ENCODE measurements at regions not wholly inside any gene's neighbourhood (a gene's known extent, or its start where the extent isn't known, plus 50 kb on each side); places are given as distances from the start of the nearest gene placed in this dataset.

DNA sequence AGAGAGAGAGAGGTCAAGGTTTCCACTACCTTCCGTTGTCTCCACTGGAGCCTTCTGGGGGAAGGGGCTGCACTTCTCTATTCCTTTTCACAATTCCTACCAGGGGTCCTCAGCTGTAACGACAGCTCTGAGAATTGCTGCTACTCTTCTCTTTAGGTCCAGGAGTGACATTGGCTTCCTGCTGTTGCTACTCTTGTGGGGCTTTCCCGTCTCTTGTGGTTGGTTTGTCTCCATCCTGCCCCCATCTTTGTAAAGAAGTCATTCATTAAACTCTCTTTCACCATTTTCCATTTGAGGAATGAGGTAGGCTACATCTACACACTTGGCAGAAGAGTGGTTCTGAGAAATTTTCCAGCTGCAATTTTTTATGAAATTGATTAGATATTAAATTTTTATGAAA, 238.8 kb upstream of the LYZL1 start:
- intact Hi-C loops (cut with micrococcal nuclease), result no loop called here
- H2AFZ ChIP-seq (ENCODE audit: low read depth, low read length, poor library complexity, severe bottlenecking), result no peak overlapping the region
- no peak overlapping the region for H3K27ac ChIP-seq (ENCODE audit: low read depth, low read length)
- H4K20me1 ChIP-seq (ENCODE audit: insufficient read depth), result no peaks in the 10 kb centered on the region
- no peaks in the 10 kb centered on the region; the same call in 1 of the 2 replicates for H3K27me3 ChIP-seq (ENCODE audit: insufficient read depth, low read length)
- no peaks in the 10 kb centered on the region for H3K79me2 ChIP-seq (ENCODE audit: insufficient read depth, low read length)
- ATAC-seq (no peak), DNase-seq (ENCODE audit: low read depth, low spot score) (no peak)
- no peak overlapping the region for H3K4me2 ChIP-seq (ENCODE audit: low read length)
- RAD21 ChIA-PET (ENCODE audit: low non-redundant PET in 1 of 2, low total read pairs in 2 of 2, uncharacterized antibody in 2 of 2, unreplicated experiment in 2 of 2), result no interaction called here
- CTCF ChIA-PET, result no interaction called here
- H3K4me1 ChIP-seq (ENCODE audit: control insufficient read depth in 1 of 2, insufficient read depth in 2 of 2, low read length in 2 of 2), result no peaks in the 10 kb centered on the region
- POLR2A ChIA-PET, result no interaction called here
- no peak overlapping the region for H3K4me3 ChIP-seq (replicated peaks in 1 of 2; ENCODE audit: low read depth in 1 of 2, low read length in 2 of 2)
- no peak overlapping the region for H3K9ac ChIP-seq (ENCODE audit: low read length)
- no peaks in the 10 kb centered on the region for H3K9me2 ChIP-seq (ENCODE audit: insufficient read depth)
- H3K36me3 ChIP-seq (ENCODE audit: control insufficient read depth in 1 of 2, insufficient read depth in 2 of 2, low read length in 2 of 2), result no peaks in the 10 kb centered on the region
- TF ChIP-seq SP1 (IDR thresholded peaks at IDR 0.05; ENCODE audit: low read depth), result no peak
- TF ChIP-seq EGR1 (IDR thresholded peaks at IDR 0.05; ENCODE audit: low read depth), result no peak
- TF ChIP-seq SIN3A (IDR thresholded peaks at IDR 0.05; ENCODE audit: low read depth), result no peak
- no peak for TF ChIP-seq POLR2AphosphoS5 (IDR thresholded peaks at IDR 0.05; ENCODE audit: low read depth, low read length)
- TF ChIP-seq EZH2phosphoT487 (IDR thresholded peaks at IDR 0.05; ENCODE audit: borderline replicate concordance), result no peak
- TF ChIP-seq RAD21 (IDR thresholded peaks at IDR 0.05; ENCODE audit: low read depth), result no peak
- no peak for TF ChIP-seq ZFX (IDR thresholded peaks at IDR 0.05)
- no peak for TF ChIP-seq TCF7L2 (IDR thresholded peaks at IDR 0.05; ENCODE audit: borderline replicate concordance, extremely low read depth, insufficient read depth, insufficient read length)
- TF ChIP-seq ELF1 (IDR thresholded peaks at IDR 0.05; ENCODE audit: borderline replicate concordance, low read depth), result no peak
- TF ChIP-seq MAX (IDR thresholded peaks at IDR 0.05), result no peak
- TF ChIP-seq POLR2A (IDR thresholded peaks at IDR 0.05; ENCODE audit: borderline replicate concordance, extremely low read depth, insufficient read depth, insufficient read length), result no peak
- TF ChIP-seq FOSL1 (IDR thresholded peaks at IDR 0.05; ENCODE audit: low read depth), result no peak
- no peak for TF ChIP-seq JUND (IDR thresholded peaks at IDR 0.05)
- TF ChIP-seq SRF (IDR thresholded peaks at IDR 0.05; ENCODE audit: low read depth), result no peak
- TF ChIP-seq ATF3 (IDR thresholded peaks at IDR 0.05), result no peak
- TF ChIP-seq EZH2 (IDR thresholded peaks at IDR 0.05), result no peak
- TF ChIP-seq, protein P1, sequence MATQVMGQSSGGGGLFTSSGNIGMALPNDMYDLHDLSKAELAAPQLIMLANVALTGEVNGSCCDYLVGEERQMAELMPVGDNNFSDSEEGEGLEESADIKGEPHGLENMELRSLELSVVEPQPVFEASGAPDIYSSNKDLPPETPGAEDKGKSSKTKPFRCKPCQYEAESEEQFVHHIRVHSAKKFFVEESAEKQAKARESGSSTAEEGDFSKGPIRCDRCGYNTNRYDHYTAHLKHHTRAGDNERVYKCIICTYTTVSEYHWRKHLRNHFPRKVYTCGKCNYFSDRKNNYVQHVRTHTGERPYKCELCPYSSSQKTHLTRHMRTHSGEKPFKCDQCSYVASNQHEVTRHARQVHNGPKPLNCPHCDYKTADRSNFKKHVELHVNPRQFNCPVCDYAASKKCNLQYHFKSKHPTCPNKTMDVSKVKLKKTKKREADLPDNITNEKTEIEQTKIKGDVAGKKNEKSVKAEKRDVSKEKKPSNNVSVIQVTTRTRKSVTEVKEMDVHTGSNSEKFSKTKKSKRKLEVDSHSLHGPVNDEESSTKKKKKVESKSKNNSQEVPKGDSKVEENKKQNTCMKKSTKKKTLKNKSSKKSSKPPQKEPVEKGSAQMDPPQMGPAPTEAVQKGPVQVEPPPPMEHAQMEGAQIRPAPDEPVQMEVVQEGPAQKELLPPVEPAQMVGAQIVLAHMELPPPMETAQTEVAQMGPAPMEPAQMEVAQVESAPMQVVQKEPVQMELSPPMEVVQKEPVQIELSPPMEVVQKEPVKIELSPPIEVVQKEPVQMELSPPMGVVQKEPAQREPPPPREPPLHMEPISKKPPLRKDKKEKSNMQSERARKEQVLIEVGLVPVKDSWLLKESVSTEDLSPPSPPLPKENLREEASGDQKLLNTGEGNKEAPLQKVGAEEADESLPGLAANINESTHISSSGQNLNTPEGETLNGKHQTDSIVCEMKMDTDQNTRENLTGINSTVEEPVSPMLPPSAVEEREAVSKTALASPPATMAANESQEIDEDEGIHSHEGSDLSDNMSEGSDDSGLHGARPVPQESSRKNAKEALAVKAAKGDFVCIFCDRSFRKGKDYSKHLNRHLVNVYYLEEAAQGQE (IDR thresholded peaks at IDR 0.05; ENCODE audit: low read depth), result no peak
- no peak for TF ChIP-seq YY1 (IDR thresholded peaks at IDR 0.05; ENCODE audit: extremely low read depth, insufficient replicate concordance, low read depth, low read length)
- TF ChIP-seq ZNF274 (IDR thresholded peaks at IDR 0.05; ENCODE audit: low read depth, low read length), result no peak
- TF ChIP-seq, protein P2, sequence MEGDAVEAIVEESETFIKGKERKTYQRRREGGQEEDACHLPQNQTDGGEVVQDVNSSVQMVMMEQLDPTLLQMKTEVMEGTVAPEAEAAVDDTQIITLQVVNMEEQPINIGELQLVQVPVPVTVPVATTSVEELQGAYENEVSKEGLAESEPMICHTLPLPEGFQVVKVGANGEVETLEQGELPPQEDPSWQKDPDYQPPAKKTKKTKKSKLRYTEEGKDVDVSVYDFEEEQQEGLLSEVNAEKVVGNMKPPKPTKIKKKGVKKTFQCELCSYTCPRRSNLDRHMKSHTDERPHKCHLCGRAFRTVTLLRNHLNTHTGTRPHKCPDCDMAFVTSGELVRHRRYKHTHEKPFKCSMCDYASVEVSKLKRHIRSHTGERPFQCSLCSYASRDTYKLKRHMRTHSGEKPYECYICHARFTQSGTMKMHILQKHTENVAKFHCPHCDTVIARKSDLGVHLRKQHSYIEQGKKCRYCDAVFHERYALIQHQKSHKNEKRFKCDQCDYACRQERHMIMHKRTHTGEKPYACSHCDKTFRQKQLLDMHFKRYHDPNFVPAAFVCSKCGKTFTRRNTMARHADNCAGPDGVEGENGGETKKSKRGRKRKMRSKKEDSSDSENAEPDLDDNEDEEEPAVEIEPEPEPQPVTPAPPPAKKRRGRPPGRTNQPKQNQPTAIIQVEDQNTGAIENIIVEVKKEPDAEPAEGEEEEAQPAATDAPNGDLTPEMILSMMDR (IDR thresholded peaks at IDR 0.05 in 2 of 3, conservative IDR thresholded peaks at IDR 0.05 in 1 of 3; ENCODE audit: borderline replicate concordance in 1 of 3, insufficient read depth in 1 of 3, low read depth in 2 of 3, low read length in 2 of 3), result no peak
- no TSS peak for BruUV-seq (replicated peaks)
- H3K9me3 ChIP-seq (ENCODE audit: control insufficient read depth in 1 of 2, insufficient read depth in 1 of 2, low read depth in 1 of 2, low read length in 2 of 2), result no peaks in the 10 kb centered on the region

Measured in HCT116 (cell line).